Endodermal cell (in vitro differentiated cells): ENCODE measurements at regions not wholly inside any gene's neighbourhood (a gene's known extent, or its start where the extent isn't known, plus 50 kb on each side); places are given as distances from the start of the nearest gene placed in this dataset.

Experiments
- DNase-seq: peaks from one replicate; pipeline ENCODE4 v3.0.0-alpha.2; 2017
- H3K27ac ChIP-seq: 2 replicates; pipeline ENCODE4 v1.5.1; 2013; ENCODE audit warnings: mild to moderate bottlenecking, low read depth, low read length, moderate library complexity
- H3K27me3 ChIP-seq: 2 replicates; pipeline ENCODE4 v1.6.1; 2013; ENCODE audit warnings: mild to moderate bottlenecking, low read length, moderate library complexity; ENCODE audit not compliant: insufficient read depth, control insufficient read depth, poor library complexity, severe bottlenecking
- H3K36me3 ChIP-seq: 2 replicates; pipeline ENCODE4 v1.7.0; 2013; ENCODE audit warnings: mild to moderate bottlenecking, low read length, moderate library complexity; ENCODE audit not compliant: control insufficient read depth, insufficient read depth
- H3K4me1 ChIP-seq: one replicate; pipeline ENCODE4 v1.7.0; 2013; ENCODE audit warnings: low read length; ENCODE audit not compliant: control insufficient read depth, insufficient read depth
- H3K4me3 ChIP-seq: 2 replicates; pipeline ENCODE4 v1.5.1; 2013; ENCODE audit warnings: mild to moderate bottlenecking, low read length, moderate library complexity
- H3K9ac ChIP-seq: 2 replicates; pipeline ENCODE4 v1.6.1; 2013; ENCODE audit warnings: mild to moderate bottlenecking, low read length, moderate library complexity; ENCODE audit not compliant: poor library complexity, severe bottlenecking; ENCODE audit errors: extremely low read depth
- H3K9me3 ChIP-seq: 2 replicates; pipeline ENCODE4 v1.6.1; 2013; ENCODE audit warnings: mild to moderate bottlenecking, low read length, moderate library complexity; ENCODE audit not compliant: control insufficient read depth
- H3K27ac Mint-ChIP-seq: 2 replicates; pipeline ENCODE4 v1.8.0; 2020; ENCODE audit warnings: mixed read lengths
- H3K27me3 Mint-ChIP-seq: 2 replicates; pipeline ENCODE4 v1.8.0; 2021; ENCODE audit warnings: mild to moderate bottlenecking, mixed read lengths; ENCODE audit not compliant: insufficient read depth
- H3K36me3 Mint-ChIP-seq: 2 replicates; pipeline ENCODE4 v1.8.0; 2020; ENCODE audit warnings: low read depth, mixed read lengths
- H3K4me1 Mint-ChIP-seq: 2 replicates; pipeline ENCODE4 v1.8.0; 2020; ENCODE audit warnings: mixed read lengths
- H3K4me3 Mint-ChIP-seq: 2 replicates; pipeline ENCODE4 v1.8.0; 2020; ENCODE audit warnings: mild to moderate bottlenecking, moderate library complexity, mixed read lengths
- H3K9me3 Mint-ChIP-seq: 2 replicates; pipeline ENCODE4 v1.8.0; 2020; ENCODE audit warnings: mild to moderate bottlenecking, mixed read lengths
- WGBS, 2 experiments: methylation state at CpG; one replicate each; pipeline versions ENCODE4 v1.1.5 to v1.1.7; 2013; ENCODE audit warnings: missing lambda C conversion rate in 2 of 2, mixed read lengths in 1 of 2; ENCODE audit not compliant: insufficient coverage in 1 of 2, insufficient read length in 1 of 2; 5-methylcytosine and 5-hydroxymethylcytosine counted together
- TF ChIP-seq, protein P1 (sequence below): fragments of 200-600 bp; sonication (generic); conservative IDR thresholded peaks from 2 replicates; pipeline ENCODE4 v1.5.0; 2021; ENCODE audit warnings: antibody characterized with exemption, mild to moderate bottlenecking

DNA sequence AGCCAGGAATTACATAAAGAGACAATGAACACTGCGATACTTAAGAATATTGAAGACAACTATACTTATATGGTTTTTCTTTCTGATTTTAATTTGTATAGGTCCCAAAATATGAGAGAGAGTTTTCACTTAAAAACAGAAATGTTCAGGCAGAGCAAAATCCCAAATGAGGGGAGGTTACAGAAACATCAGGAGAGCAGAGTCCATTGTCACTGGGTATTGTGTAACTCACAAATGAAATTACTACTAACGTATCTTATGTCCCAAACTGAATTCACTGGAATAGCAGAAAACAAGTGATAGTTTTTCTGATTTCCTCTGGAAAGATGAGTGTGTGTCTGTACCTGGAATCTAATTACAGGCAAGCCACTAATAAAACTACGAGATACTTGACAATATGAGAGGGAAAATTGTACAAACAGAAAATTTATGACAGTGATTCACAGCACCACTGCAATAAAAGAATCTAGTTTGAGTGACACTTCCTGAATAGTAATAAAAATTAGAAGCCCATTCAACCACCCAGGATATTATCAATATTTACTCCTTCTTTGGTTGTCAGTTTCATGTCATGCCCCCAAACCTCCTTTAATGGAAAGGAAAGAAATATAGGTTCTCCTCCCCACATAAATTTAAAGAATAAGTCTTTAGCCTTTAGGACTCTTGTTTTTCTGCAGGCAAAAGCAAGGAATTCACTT is 522.6 kb downstream of the ADGRL2 start:
- no peaks in the 10 kb centered on the region for H3K36me3 Mint-ChIP-seq
- no peak overlapping the region for H3K27ac Mint-ChIP-seq
- no peak for DNase-seq
- no peaks in the 10 kb centered on the region for H3K4me1 ChIP-seq
- no peaks in the 10 kb centered on the region for H3K27me3 Mint-ChIP-seq
- no peaks in the 10 kb centered on the region for H3K9me3 ChIP-seq
- no peaks in the 10 kb centered on the region for H3K27me3 ChIP-seq
- no peak overlapping the region for H3K4me3 Mint-ChIP-seq
- TF ChIP-seq, protein P1, sequence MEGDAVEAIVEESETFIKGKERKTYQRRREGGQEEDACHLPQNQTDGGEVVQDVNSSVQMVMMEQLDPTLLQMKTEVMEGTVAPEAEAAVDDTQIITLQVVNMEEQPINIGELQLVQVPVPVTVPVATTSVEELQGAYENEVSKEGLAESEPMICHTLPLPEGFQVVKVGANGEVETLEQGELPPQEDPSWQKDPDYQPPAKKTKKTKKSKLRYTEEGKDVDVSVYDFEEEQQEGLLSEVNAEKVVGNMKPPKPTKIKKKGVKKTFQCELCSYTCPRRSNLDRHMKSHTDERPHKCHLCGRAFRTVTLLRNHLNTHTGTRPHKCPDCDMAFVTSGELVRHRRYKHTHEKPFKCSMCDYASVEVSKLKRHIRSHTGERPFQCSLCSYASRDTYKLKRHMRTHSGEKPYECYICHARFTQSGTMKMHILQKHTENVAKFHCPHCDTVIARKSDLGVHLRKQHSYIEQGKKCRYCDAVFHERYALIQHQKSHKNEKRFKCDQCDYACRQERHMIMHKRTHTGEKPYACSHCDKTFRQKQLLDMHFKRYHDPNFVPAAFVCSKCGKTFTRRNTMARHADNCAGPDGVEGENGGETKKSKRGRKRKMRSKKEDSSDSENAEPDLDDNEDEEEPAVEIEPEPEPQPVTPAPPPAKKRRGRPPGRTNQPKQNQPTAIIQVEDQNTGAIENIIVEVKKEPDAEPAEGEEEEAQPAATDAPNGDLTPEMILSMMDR, result no peak
- peaks cover 3% of the 10 kb centered on the region for H3K9me3 Mint-ChIP-seq
- whole genome bisulfite sequencing, 2 experiments, result 88 to 100% methylated on average over 2 of the region's 3 CpGs
- no peak overlapping the region for H3K9ac ChIP-seq
- no peak overlapping the region for H3K4me3 ChIP-seq
- H3K4me1 Mint-ChIP-seq, result peaks cover 2% of the 10 kb centered on the region
- no peak overlapping the region for H3K27ac ChIP-seq
- no peaks in the 10 kb centered on the region for H3K36me3 ChIP-seq

DNA sequence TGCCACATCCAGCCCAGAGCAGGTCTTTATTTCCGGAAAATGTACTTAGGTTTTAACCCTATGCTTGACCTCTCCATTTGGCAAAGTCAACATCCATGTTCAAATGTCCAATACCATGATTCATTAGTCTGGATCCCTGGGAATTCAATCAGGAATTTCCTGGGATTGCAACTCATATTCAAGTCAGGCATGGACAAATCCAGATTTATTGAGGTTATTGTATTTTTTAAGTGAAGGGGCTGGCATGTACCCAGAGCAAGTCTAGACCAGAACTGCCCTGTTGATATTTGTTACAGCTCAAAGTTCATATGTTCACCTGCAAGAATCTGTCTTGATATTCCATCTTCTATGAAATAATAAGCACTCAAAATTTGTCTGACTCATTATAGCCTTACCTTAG is 521.1 kb downstream of the ADGRL2 start:
- Mint-ChIP-seq H3K4me1 (peaks cover 1% of the 10 kb centered on the region), H3K27ac (no peak overlapping the region), H3K4me3 (no peak overlapping the region), H3K27me3 (no peaks in the 10 kb centered on the region), H3K9me3 (peaks cover 3% of the 10 kb centered on the region), H3K36me3 (no peaks in the 10 kb centered on the region)
- H3K4me3 ChIP-seq, result no peak overlapping the region
- 91 to 93% methylated on average over 1 of the region's 1 CpG for WGBS, 2 experiments
- no peaks in the 10 kb centered on the region for H3K36me3 ChIP-seq
- H3K9me3 ChIP-seq, result no peaks in the 10 kb centered on the region
- DNase-seq, result no peak
- H3K9ac ChIP-seq, result no peak overlapping the region
- TF ChIP-seq, protein P1, result no peak
- H3K27ac ChIP-seq, result no peak overlapping the region
- no peaks in the 10 kb centered on the region for H3K27me3 ChIP-seq
- no peaks in the 10 kb centered on the region for H3K4me1 ChIP-seq

DNA sequence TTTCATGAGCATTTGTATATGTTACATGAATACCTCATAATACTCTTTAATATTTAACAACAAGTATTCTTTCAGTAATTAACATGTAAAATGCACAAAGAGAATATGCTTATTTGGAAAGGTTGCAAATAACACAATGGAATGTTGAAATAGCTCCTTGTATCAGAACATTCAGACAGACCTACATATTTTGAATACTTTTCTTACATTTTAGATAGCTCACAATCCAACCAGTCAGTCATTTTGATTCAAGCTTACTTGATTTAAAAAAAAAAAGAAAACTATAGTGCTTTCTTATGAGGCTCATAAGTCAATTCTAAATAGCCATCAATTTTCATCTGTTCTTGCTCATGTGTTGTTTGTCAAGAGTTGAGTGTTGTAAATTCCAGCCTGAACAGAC is 518.8 kb downstream of the ADGRL2 start:
- DNase-seq, result no peak
- Histone ChIP-seq H3K9ac (no peak overlapping the region), H3K4me1 (no peaks in the 10 kb centered on the region), H3K27ac (no peak overlapping the region), H3K36me3 (no peaks in the 10 kb centered on the region), H3K27me3 (no peaks in the 10 kb centered on the region), H3K4me3 (no peak overlapping the region), H3K9me3 (no peaks in the 10 kb centered on the region)
- TF ChIP-seq, protein P1, result no peak
- H3K4me3 Mint-ChIP-seq, result no peak overlapping the region
- no peaks in the 10 kb centered on the region for H3K27me3 Mint-ChIP-seq
- H3K9me3 Mint-ChIP-seq, result peaks cover 11% of the 10 kb centered on the region
- no peaks in the 10 kb centered on the region for H3K36me3 Mint-ChIP-seq
- peaks cover 1% of the 10 kb centered on the region for H3K4me1 Mint-ChIP-seq
- H3K27ac Mint-ChIP-seq, result no peak overlapping the region
